ENCODE measurements at regions not wholly inside any gene's neighbourhood (a gene's known extent, or its start where the extent isn't known, plus 50 kb on each side); places are given as distances from the start of the nearest gene placed in this dataset.

- no peaks in the 10 kb centered on the region for H4K20me1 ChIP-seq
- H3K36me3 ChIP-seq: no peaks in the 10 kb centered on the region
- peak overlapping the region in 7 of 11 experiments; percentile 6 to 85 (median 80); a peak in 12 of 22 replicates for H3K4me2 ChIP-seq
- no peaks in the 10 kb centered on the region for H3K27me3 ChIP-seq
- peaks cover 31 to 61% (median 52%) of the 10 kb centered on the region in 10 experiments for H3K4me1 ChIP-seq
- peak; percentile 61 to 96 (median 77); a peak in 19 of 22 replicates for TF ChIP-seq Cebpa-rat (IDR thresholded peaks at IDR 0.05)
- H3K9ac ChIP-seq: no peak overlapping the region; a peak in 1 of 22 replicates
- H3K27ac ChIP-seq: peak overlapping the region in 7 of 11 experiments; percentile 27 to 99 (median 97); a peak in 11 of 22 replicates
- peaks cover 0 to 29% (median 0%) of the 10 kb centered on the region in 11 experiments; a peak in 6 of 22 replicates for H3K9me3 ChIP-seq (replicated peaks in 1 of 11)
- H3K4me3 ChIP-seq: no peak overlapping the region
Measured at GRCh38 chr5:178780581-178781498, 50.4 kb upstream of the ZNF354A start.

Measured in BLaER1 treated with 17β-estradiol and CSF1 and Interleukin-3, amounts not matched to agents 10 nM and 100 nM (cell line).